Adrenal gland (tissue), 5 donors: ENCODE measurements at regions not wholly inside any gene's neighbourhood (a gene's known extent, or its start where the extent isn't known, plus 50 kb on each side); places are given as distances from the start of the nearest gene placed in this dataset.

ENCODE experiments used
- POLR2A ChIP-seq, 2 donors: fragments of 450-650 bp; IDR thresholded peaks; one replicate each; pipeline ENCODE4 v1.6.1; 2017; ENCODE audit warnings: antibody characterized with exemption in 2 of 2, mild to moderate bottlenecking in 2 of 2, moderate library complexity in 1 of 2
- TF ChIP-seq, protein P1 (sequence below), 6 experiments: fragments of 450-650 bp in 4 of 6; fragments of 200-600 bp in 2 of 6; sonication (generic) in 1 of 6; IDR thresholded peaks; 1 replicate in 5 of 6; 2 replicates in 1 of 6; pipeline versions ENCODE4 v1.5.1 to v1.8.0; 2016 to 2021; ENCODE audit warnings: antibody characterized with exemption in 6 of 6, mild to moderate bottlenecking in 2 of 6, moderate library complexity in 1 of 6
- donor health status: DM: no; HTN: no; CAD: no.

DNA sequence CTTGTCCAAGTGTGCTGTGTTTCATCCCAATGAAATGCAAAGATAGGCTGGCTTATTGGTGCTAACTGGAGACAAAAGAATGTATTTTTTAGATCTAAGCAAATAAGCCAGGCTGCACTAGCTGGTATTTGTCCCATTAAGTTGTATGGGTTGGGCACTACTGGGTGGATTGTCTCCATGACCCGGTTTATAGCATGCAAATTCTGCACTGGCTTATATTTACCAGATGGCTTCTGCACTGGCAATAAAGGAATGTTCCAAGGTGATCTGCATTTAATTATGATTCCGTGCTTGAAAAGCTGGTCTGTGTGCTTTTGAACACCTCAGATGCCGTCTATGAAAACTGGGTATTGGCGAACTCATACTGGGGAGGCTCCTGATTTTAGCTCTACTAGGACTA lies 61.4 kb upstream of the MOCS1 start:
- TF ChIP-seq, protein P1, sequence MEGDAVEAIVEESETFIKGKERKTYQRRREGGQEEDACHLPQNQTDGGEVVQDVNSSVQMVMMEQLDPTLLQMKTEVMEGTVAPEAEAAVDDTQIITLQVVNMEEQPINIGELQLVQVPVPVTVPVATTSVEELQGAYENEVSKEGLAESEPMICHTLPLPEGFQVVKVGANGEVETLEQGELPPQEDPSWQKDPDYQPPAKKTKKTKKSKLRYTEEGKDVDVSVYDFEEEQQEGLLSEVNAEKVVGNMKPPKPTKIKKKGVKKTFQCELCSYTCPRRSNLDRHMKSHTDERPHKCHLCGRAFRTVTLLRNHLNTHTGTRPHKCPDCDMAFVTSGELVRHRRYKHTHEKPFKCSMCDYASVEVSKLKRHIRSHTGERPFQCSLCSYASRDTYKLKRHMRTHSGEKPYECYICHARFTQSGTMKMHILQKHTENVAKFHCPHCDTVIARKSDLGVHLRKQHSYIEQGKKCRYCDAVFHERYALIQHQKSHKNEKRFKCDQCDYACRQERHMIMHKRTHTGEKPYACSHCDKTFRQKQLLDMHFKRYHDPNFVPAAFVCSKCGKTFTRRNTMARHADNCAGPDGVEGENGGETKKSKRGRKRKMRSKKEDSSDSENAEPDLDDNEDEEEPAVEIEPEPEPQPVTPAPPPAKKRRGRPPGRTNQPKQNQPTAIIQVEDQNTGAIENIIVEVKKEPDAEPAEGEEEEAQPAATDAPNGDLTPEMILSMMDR (IDR thresholded peaks at IDR 0.05), result no peak
- TF ChIP-seq POLR2A (IDR thresholded peaks at IDR 0.05), result no peak
